ENCODE measurements at regions not wholly inside any gene's neighbourhood (a gene's known extent, or its start where the extent isn't known, plus 50 kb on each side); places are given as distances from the start of the nearest gene placed in this dataset.

DNA sequence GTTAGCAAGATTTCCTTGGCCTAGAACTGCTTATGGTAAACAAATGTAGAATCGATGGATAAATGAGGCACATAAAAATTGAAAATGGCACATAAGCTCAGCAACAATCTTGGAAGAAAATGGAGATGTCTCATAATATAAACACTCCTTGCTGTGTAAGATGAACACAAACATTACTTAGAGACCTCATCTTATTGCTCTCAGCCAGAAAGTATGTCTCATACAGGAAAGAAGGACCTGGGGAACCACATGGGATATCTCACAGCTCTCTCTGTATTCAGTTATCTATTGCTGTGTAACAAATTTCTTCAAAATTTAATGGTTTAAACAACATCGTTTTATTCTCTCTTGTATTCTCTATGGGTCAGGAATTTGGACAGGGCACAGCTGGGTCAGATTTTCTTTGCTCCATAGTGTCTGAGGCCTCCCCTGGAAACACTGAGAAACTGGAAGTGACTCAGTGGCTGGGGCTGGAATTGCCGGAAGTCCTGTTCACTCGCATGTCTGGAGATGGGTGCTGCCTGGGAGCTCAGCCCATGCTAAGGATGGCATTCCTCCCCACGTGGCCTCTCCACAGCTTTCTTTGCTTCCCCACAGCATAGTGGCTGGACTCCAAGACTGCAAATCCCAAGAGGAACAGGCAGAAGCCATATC lies 105.1 kb downstream of the NUFIP1 start:
- no peaks in the 10 kb centered on the region for H3K9me3 ChIP-seq (ENCODE audit: insufficient read depth in 2 of 2, low read depth in 1 of 2, low read length in 1 of 2)
- no peak overlapping the region for H3K9ac ChIP-seq (replicated peaks in 1 of 4; ENCODE audit: extremely low read depth in 1 of 4, low read depth in 3 of 4, low read length in 3 of 4)
- no peak overlapping the region for H4K91ac ChIP-seq (replicated peaks; ENCODE audit: insufficient read length, low read length)
- no peak overlapping the region for H2BK15ac ChIP-seq (ENCODE audit: low read length)
- H3K23ac ChIP-seq (ENCODE audit: insufficient read length) = no peak overlapping the region
- H2AFZ ChIP-seq (ENCODE audit: low read length) = no peak overlapping the region
- ChIA-PET CTCF (ENCODE audit: partially characterized antibody) (interaction anchor here (1.0 to 2.1 kb wide), 4 partner anchors 12 to 34 kb away, joined by 3 to 6 read pairs (median 4); no protein-coding TSS in a partner anchor), POLR2A (ENCODE audit: partially characterized antibody) (no interaction called here)
- H3K79me2 ChIP-seq (ENCODE audit: control insufficient read depth in 1 of 2, insufficient read depth in 2 of 2, low read length in 2 of 2) = no peaks in the 10 kb centered on the region
- no peak overlapping the region for H4K8ac ChIP-seq (ENCODE audit: extremely low read depth, insufficient read depth, low read length)
- H3K27me3 ChIP-seq (replicated peaks in 1 of 4; ENCODE audit: control insufficient read depth in 3 of 4, extremely low read depth in 1 of 4, insufficient read depth in 3 of 4, low read length in 3 of 4) = no peaks in the 10 kb centered on the region
- H2BK12ac ChIP-seq (ENCODE audit: low read depth, low read length) = no peak overlapping the region
- H2BK5ac ChIP-seq (ENCODE audit: low read depth, low read length) = no peak overlapping the region
- H3K14ac ChIP-seq (ENCODE audit: insufficient read length) = no peak overlapping the region
- no peak for TF ChIP-seq JUN (IDR thresholded peaks at IDR 0.05; ENCODE audit: low read depth, low read length)
- H3K36me3 ChIP-seq (ENCODE audit: control insufficient read depth in 2 of 4, insufficient read depth in 4 of 4, low read length in 3 of 4) = no peaks in the 10 kb centered on the region
- no peak overlapping the region for H4K5ac ChIP-seq (ENCODE audit: insufficient read length, low read depth, low read length)
- H3K4ac ChIP-seq (replicated peaks; ENCODE audit: insufficient read length, low read depth, low read length) = no peak overlapping the region
- FAIRE-seq (no peak), DNase-seq (ENCODE audit: low read depth in 1 of 2, low spot score in 2 of 2) (no peak)
- no peak overlapping the region for H3K4me2 ChIP-seq (ENCODE audit: insufficient read depth in 1 of 2, low read depth in 2 of 2, low read length in 2 of 2)
- H2BK20ac ChIP-seq (ENCODE audit: low read length) = no peak overlapping the region
- H3K27ac ChIP-seq (ENCODE audit: low read depth, low read length) = no peak overlapping the region
- H4K20me1 ChIP-seq (replicated peaks in 1 of 2; ENCODE audit: control insufficient read depth in 1 of 2, insufficient read depth in 2 of 2, low read length in 2 of 2) = no peaks in the 10 kb centered on the region
- H3K4me3 ChIP-seq (ENCODE audit: extremely low read depth in 1 of 4, insufficient read depth in 2 of 4, low read depth in 3 of 4, low read length in 4 of 4) = no peak overlapping the region
- WGBS, 2 experiments (ENCODE audit: extremely low coverage in 1 of 2, insufficient coverage in 1 of 2, insufficient read length in 1 of 2, insufficient replicate concordance in 2 of 2, low coverage in 1 of 2, low lambda C conversion rate in 2 of 2, missing lambda C conversion rate in 1 of 2) = 87% methylated on average over 5 of the region's 5 CpGs; no CpG with 5 or more reads in 1 of the 2 experiments
- H3K4me1 ChIP-seq (replicated peaks in 1 of 4; ENCODE audit: control insufficient read depth in 3 of 4, insufficient read depth in 4 of 4, low read length in 3 of 4) = no peaks in the 10 kb centered on the region
- H2AK5ac ChIP-seq (ENCODE audit: low read depth, low read length) = no peak overlapping the region
- H3K79me1 ChIP-seq (ENCODE audit: low read depth, low read length) = no peaks in the 10 kb centered on the region
- no peak overlapping the region for H3K56ac ChIP-seq (replicated peaks; ENCODE audit: insufficient read length, low read depth, low read length)
- H3K23me2 ChIP-seq (ENCODE audit: low read depth, low read length) = peaks cover 2% of the 10 kb centered on the region; the same call in 1 of the 2 replicates
- no peak overlapping the region for H3K18ac ChIP-seq (ENCODE audit: extremely low read depth, low read length)
- H2BK120ac ChIP-seq (replicated peaks; ENCODE audit: low read depth, low read length) = no peak overlapping the region
